Right kidney (tissue), 1 donor: ENCODE measurements at regions not wholly inside any gene's neighbourhood (a gene's known extent, or its start where the extent isn't known, plus 50 kb on each side); places are given as distances from the start of the nearest gene placed in this dataset.

Experiments used
- DNase-seq: peaks from one replicate; pipeline ENCODE4 v3.0.0-alpha.2; 2016

- no peak for DNase-seq
These were observed 168.3 kb downstream of the NR4A2 start for GRCh38 chr2:156164091-156164720.

DNA sequence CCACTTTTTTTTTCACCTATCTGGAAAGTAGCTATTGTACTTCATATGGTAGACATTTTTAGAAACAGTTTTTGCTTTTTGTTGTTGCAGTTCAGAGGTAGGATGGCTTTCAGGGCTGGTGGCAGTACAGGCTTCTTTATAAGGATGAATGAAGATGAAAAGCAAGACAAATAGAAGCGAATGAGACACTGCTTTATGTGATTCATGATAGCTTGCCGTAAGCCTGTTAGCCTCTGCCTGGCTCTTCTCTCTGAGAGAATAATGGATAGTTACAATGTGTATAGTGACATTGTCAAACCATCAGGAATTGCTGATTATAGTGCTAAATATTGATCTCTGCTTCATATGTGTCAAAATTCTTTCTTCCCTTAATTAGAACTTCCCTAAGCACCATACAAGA lies 173.7 kb downstream of the NR4A2 start:
- no peak for DNase-seq

- no peak for DNase-seq
These were observed 174.9 kb downstream of the NR4A2 start for GRCh38 chr2:156157670-156158069.

GRCh38 chr2:156156580-156156979 lies 175.9 kb downstream of the NR4A2 start:
- no peak for DNase-seq

DNA sequence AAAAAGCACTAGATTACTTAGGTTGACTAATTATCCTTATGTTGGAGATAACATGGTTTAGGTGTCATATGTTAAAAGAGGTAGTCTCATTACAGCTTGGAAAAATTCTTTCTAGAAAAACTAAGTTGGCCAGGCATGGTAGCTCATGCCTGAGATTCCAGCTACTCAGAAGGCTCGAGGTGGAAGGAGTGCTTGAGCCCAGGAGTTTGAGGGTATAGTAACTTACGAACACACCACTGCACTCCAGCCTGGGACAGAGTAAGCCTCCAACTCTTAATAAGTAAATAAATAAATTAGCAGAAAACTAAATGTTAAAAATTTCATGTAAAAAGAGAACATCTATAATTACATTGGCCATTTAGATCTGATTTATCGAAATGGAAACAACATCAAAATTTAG lies 177.2 kb downstream of the NR4A2 start:
- no peak for DNase-seq

DNA sequence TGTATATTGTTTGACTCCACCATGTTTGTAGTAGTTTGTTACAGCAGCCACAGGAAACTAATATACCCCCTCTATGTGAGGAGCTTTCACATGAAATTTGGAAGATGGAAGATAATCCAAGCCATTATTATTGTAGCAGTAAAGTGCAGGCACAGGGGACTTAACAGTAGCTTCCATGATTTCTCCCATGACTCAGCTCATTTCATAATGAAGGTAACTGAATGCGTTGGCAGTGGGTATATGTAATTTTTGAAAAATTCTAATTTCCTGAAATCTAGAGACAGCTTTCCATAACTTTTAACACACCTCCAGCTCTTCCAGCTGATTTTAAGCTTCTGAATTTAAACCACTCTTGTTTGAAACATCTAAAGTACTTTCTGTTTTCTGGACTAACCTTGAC lies 181.2 kb downstream of the NR4A2 start:
- no peak for DNase-seq

DNA sequence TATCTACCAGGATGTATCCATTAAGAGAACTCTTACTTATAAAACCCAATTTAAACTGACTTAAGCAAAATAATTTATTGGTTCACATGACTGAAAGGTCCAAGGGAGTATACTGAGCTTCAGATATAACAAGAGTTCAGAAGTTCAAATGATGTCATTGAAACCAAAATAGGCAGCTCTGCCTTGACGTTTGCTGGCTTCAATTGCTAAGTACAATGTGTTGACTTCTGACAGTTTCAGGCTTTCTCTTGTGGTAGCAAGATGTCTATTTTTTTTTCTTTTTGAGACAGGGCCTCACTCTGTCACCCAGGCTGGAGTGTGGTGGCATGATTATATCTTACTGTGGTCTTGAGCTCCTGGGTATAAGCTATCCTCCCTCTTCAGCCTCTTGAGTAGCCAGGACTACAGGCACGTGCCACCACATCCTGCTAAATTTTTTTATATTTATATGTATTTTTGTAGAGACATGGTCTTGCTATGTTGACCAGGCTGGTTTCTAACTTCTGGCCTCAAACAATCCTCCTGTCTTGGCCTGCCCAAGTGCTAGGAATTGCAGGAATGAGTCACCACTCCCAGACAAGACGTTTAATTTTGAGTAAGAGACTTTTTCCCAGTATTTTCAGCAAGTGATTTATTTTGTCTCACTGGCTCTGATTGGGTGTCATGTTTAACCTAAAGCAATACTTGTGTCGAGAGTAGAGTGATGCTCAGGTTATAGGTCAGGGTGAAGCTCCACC lies 184.8 kb downstream of the NR4A2 start:
- no peak for DNase-seq

DNA sequence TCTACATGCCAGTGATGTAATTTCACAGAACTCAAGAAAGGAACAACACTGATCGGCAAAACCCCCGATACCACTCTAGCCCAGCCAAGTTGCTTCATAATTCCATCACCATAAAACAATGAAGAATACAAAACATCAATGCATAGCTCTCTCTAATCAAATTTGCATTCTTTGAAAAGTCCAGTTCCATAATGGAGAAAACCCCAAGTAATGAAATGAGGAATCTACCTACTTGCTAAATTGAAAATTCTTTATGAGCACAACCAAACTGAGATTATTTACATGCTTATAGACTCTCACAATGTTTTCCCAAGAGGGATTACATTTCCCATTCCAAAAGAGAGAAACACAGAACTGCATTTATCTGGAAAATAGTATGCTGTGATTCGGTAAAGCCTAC lies 186.5 kb downstream of the NR4A2 start:
- no peak for DNase-seq

GRCh38 chr2:156145469-156145868 lies 187.1 kb downstream of the NR4A2 start:
- no peak for DNase-seq

DNA sequence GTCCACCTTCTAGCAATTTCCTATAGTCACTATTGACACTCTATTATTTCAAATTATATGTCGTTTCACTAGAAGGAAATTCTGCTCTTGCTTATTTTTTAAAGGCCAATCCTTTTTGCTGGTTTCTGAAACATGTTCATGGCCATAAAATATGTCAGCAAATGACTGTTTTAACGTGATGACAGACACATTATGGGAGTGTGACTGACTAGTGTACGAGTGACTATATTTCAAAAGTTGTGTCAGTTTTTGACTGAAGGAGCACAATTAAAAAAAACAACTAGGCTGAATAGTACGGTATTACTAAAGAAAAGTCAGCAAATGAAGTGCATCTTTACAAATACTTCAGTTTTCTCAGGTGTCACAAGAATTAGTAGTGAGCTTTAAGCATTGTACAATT lies 196.0 kb downstream of the NR4A2 start:
- no peak for DNase-seq

DNA sequence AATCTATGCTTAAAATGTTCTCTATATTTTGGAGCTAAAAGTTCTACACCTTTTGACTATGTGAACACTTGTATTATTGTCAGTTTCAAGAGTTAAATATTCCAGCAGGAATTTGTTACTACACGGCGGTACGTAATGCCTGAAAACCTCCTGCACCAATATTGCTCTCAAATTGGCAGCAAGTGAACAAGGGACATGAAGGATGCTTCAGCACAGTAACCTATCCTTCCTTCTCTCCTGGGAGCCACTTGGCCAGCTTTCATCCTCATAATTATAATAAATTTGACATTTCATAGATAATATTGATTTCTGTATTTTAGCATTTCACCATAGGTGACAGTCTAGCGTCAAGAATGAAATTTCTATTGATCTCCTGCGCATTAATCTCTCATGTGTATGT lies 197.6 kb downstream of the NR4A2 start:
- DNase-seq = no peak

DNA sequence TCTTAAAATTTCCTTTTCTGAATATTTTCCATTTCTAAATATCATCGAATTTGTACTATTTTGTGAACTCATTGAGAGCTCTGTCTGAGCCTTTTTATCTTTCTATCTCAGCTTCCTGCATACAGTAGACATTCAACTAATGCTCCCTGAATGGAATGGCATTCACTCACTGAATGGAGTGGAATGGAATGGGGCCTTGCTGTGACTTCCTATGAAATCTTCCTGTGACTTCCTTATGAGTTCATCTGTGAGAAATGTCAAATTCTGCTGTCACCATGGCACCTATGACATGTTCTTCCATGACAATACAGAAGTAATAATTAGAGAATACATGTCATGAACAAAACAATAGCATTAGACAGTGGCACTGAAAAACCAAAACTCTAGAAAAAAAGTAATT lies 199.6 kb downstream of the NR4A2 start:
- no peak for DNase-seq

DNA sequence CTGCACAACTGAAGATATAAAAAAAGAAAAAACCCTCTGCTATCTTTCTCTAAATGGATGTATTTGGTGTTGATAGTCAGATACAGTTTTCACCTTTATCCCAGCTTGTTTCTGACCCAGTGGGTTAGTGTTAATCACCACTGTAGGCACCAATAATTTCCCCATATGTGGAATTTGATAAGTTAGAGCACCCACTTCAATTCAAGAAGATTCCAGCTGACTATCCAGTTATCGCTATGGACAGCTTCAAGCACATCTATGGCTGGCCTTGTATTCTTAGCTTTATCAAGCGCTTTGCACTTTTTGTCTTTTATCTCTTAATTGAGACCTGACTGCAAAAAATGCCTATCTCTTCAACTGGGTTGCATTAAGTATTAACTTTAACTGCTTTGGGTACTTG lies 200.4 kb downstream of the NR4A2 start:
- no peak for DNase-seq

GRCh38 chr2:156129227-156129626 lies 203.3 kb downstream of the NR4A2 start:
- DNase-seq = no peak

GRCh38 chr2:156125018-156125417 lies 207.5 kb downstream of the NR4A2 start:
- no peak for DNase-seq

- DNase-seq = no peak
These were observed 208.1 kb downstream of the NR4A2 start for GRCh38 chr2:156124458-156124857.

DNA sequence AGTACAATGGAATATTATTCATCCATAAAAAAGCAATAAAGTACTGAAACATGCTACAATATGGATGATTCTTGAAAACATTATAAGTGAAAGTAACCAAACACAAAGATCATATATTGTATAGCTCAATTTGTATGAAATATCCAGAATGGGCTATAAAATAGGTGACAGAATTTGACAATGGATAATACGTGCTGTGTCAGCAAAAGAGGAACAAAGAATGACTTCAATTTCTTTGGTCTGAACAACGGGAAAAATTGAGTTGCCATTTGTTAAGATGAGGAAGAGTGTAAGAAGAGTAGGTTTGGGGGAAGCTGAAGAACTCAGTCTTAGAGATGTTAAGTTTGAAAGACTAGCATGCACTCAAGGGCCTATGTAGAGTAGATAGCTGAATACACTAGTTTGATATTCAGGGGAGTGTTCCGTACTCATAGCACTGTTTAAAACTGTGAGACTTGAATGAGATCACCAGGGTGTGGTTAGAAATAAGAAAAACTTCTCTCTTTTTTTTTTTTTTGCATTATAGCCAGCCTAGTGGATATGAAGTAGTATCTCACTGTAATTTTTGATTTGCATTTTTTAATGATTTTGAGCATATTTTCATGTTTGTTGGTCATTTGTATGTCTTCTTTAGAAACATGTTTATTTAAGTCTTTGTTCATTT lies 213.6 kb downstream of the NR4A2 start:
- DNase-seq = no peak

DNA sequence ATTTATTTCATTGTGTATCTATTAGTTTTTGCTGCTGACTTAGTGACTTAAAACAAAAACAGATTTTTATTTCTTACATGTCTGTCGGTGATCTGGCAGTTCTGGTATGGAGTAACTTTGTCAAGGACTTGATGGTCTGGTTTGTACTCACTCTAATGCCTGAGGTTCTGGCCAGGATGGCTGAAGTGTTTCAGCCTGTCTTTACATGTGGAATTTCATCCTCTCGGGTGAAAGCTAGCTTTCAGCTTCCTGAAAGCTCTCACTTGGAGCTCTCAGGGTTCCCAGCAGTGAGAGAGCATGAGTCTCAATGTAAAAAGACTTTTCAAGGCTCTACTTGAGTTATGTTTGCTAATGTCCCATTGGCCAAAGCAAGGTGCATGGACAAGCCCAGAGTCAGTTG lies 216.4 kb downstream of the NR4A2 start:
- DNase-seq = no peak

GRCh38 chr2:156115338-156115737 lies 217.2 kb downstream of the NR4A2 start:
- no peak for DNase-seq

- DNase-seq = no peak
These were observed 220.2 kb downstream of the NR4A2 start for GRCh38 chr2:156112323-156112722.

DNA sequence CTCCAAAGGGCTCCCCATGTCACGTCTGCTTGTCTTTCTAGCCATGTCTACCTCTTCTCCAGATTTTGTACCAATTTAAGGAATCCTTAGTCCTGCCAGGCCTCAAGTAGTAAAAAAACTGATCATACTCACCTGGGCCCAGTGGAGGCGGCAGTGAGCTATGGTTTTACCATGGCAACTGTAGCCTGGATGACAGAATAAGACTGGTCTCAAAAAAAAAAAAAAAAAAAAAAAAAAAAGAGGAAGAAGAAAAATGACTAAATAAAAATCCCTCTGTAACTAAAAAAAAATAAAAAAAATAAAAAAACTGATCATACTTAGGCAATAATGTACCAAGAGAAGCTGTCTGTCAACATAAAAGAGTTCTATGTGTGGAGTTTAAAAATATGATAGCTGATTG lies 221.6 kb downstream of the NR4A2 start:
- DNase-seq = no peak

DNA sequence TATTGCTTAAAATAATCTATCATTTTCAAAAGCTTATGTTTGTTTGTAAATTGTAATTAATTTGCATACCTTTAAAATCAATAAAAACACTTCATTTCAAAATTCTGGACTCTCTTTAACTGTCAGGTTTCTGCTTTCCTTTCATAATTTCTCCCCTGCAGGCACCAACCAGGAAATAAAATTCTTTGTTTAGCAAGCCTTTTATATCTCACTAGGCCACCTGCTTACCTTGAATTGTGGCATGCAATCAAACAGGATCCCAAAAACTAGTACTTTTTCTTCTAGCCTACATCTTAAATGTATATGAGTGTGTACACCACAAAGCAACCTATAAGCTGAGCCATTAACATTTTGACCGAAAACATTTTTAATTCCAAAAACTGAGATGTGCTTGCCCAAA lies 233.1 kb downstream of the NR4A2 start:
- no peak for DNase-seq

DNA sequence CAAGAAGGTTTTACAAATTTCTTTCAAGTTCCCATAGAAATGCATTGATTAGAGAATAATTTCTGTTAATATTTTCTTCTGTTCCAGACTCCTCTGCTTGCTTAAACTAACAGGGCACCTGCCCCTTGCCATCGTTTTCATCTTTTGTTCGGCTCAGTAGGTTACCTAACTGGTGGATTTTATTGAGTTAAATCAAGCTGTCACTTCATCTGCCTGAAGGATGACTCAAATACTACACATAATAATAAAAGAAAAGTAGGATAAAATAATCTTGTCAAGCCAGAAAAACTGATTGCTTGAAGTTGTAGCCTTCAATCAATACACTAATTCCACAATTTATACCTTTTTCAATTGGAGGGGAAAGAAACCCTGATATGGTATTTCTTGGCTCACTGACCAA lies 234.0 kb downstream of the NR4A2 start:
- no peak for DNase-seq

GRCh38 chr2:156088587-156088986 lies 243.9 kb downstream of the NR4A2 start:
- DNase-seq = no peak
